ENCODE measurements at regions not wholly inside any gene's neighbourhood (a gene's known extent, or its start where the extent isn't known, plus 50 kb on each side); places are given as distances from the start of the nearest gene placed in this dataset.

- H3K4me2 ChIP-seq (ENCODE audit: insufficient read depth, low read length) = no peak overlapping the region
- no peak overlapping the region for H2AFZ ChIP-seq (ENCODE audit: low read depth, low read length)
- no TSS peak for BruUV-seq (replicated peaks)
- FAIRE-seq (no peak), DNase-seq (ENCODE audit: extremely low read depth in 1 of 4, low spot score in 3 of 4) (no peak), ATAC-seq (no peak)
- POLR2A ChIA-PET = no interaction called here
- no peak overlapping the region for H3K9ac ChIP-seq (ENCODE audit: insufficient read depth in 1 of 2, low read depth in 2 of 2, low read length in 2 of 2)
- H3K9me3 ChIP-seq (replicated peaks; ENCODE audit: control insufficient read depth, insufficient read depth, low read depth, low read length) = 0 out of 2 replicates have a peak, but pooled peaks cover 1% of the 10 kb centered on the region
- no peaks in the 10 kb centered on the region for H3K4me1 ChIP-seq (replicated peaks in 1 of 2; ENCODE audit: control insufficient read depth in 2 of 2, insufficient read depth in 2 of 2, low read length in 2 of 2)
- H3K79me2 ChIP-seq (ENCODE audit: control insufficient read depth, insufficient read depth, low read length) = no peaks in the 10 kb centered on the region
- no peaks in the 10 kb centered on the region for H3K9me1 ChIP-seq (ENCODE audit: control insufficient read depth, insufficient read depth, low read length)
- H3K36me3 ChIP-seq (ENCODE audit: control insufficient read depth, insufficient read depth, low read length) = no peaks in the 10 kb centered on the region
- in situ Hi-C loops (cut with MboI) = no loop called here
- no peaks in the 10 kb centered on the region for H4K20me1 ChIP-seq (replicated peaks; ENCODE audit: control insufficient read depth, insufficient read depth, low read length)
- intact Hi-C loops (cut with micrococcal nuclease) = no loop called here
- TF ChIP-seq ZNF436 (CRISPR knock-in tag; IDR thresholded peaks at IDR 0.05) (no peak), U2AF1 (optimal IDR thresholded peaks at IDR 0.05; ENCODE audit: low read depth, low read length) (no peak)
- CTCF ChIA-PET (ENCODE audit: low intra/inter-chr PET ratio) = no interaction called here
- WGBS (ENCODE audit: insufficient coverage, low coverage, missing lambda C conversion rate) = 1% methylated on average over 5 of the region's 5 CpGs
- H3K27ac ChIP-seq (ENCODE audit: extremely low read depth, low read depth, low read length) = no peak overlapping the region
- H3K4me3 ChIP-seq = no peak overlapping the region
- H3K27me3 ChIP-seq (ENCODE audit: control insufficient read depth in 2 of 2, insufficient read depth in 2 of 2, low read length in 2 of 2) = no peaks in the 10 kb centered on the region
Measured at GRCh38 chr3:165355316-165355715, 159.1 kb upstream of the SLITRK3 start.

- Histone ChIP-seq H3K9me1 (ENCODE audit: control insufficient read depth, insufficient read depth, low read length) (no peaks in the 10 kb centered on the region), H3K4me1 (replicated peaks in 1 of 2; ENCODE audit: control insufficient read depth in 2 of 2, insufficient read depth in 2 of 2, low read length in 2 of 2) (no peaks in the 10 kb centered on the region), H3K4me3 (no peak overlapping the region), H2AFZ (ENCODE audit: low read depth, low read length) (no peak overlapping the region), H3K27ac (ENCODE audit: extremely low read depth, low read depth, low read length) (no peak overlapping the region), H3K9ac (ENCODE audit: insufficient read depth in 1 of 2, low read depth in 2 of 2, low read length in 2 of 2) (no peak overlapping the region), H3K9me3 (replicated peaks; ENCODE audit: control insufficient read depth, insufficient read depth, low read depth, low read length) (0 out of 2 replicates have a peak, but pooled peaks cover under 1% of the 10 kb centered on the region), H3K27me3 (ENCODE audit: control insufficient read depth in 2 of 2, insufficient read depth in 2 of 2, low read length in 2 of 2) (no peaks in the 10 kb centered on the region), H3K4me2 (ENCODE audit: insufficient read depth, low read length) (no peak overlapping the region), H3K79me2 (ENCODE audit: control insufficient read depth, insufficient read depth, low read length) (no peaks in the 10 kb centered on the region), H4K20me1 (replicated peaks; ENCODE audit: control insufficient read depth, insufficient read depth, low read length) (no peaks in the 10 kb centered on the region), H3K36me3 (ENCODE audit: control insufficient read depth, insufficient read depth, low read length) (no peaks in the 10 kb centered on the region)
- BruUV-seq (replicated peaks) = no TSS peak
- intact Hi-C loops (cut with micrococcal nuclease) = no loop called here
- FAIRE-seq (no peak), ATAC-seq (no peak), DNase-seq (ENCODE audit: extremely low read depth in 1 of 4, low spot score in 3 of 4) (no peak)
- TF ChIP-seq CBX3 (IDR thresholded peaks at IDR 0.05; ENCODE audit: borderline replicate concordance in 1 of 2, low read length in 2 of 2) = no peak
- peak; percentile 41; the same call in 1 of the 2 replicates for TF ChIP-seq NFIC (IDR thresholded peaks at IDR 0.05)
- CTCF ChIA-PET (ENCODE audit: low intra/inter-chr PET ratio) = no interaction called here
- WGBS (ENCODE audit: insufficient coverage, low coverage, missing lambda C conversion rate) = 3% methylated on average over 4 of the region's 4 CpGs
- POLR2A ChIA-PET = no interaction called here
- in situ Hi-C loops (cut with MboI) = no loop called here
Measured at GRCh38 chr3:165347526-165347925, 151.3 kb upstream of the SLITRK3 start.
